NCI-H460 (cell line): ENCODE measurements at regions not wholly inside any gene's neighbourhood (a gene's known extent, or its start where the extent isn't known, plus 50 kb on each side); places are given as distances from the start of the nearest gene placed in this dataset.

ENCODE experiments used
- DNase-seq: peaks from one replicate; pipeline ENCODE4 v3.0.0-alpha.2; 2016; ENCODE audit warnings: low read depth; ENCODE audit errors: extremely low read depth

- no peak for DNase-seq
Measured at GRCh38 chr2:43109261-43109743, 117.1 kb downstream of the ZFP36L2 start.

- no peak for DNase-seq
Measured at GRCh38 chr2:43107679-43108078, 118.7 kb downstream of the ZFP36L2 start.

GRCh38 chr2:43106559-43107527 lies 119.6 kb downstream of the ZFP36L2 start:
- no peak for DNase-seq

- no peak for DNase-seq
Measured at GRCh38 chr2:43105586-43106558, 120.5 kb downstream of the ZFP36L2 start.

GRCh38 chr2:43104763-43105162 lies 121.6 kb downstream of the ZFP36L2 start:
- DNase-seq: no peak

GRCh38 chr2:43104106-43104505 lies 122.3 kb downstream of the ZFP36L2 start:
- DNase-seq: no peak

GRCh38 chr2:43103093-43103404 lies 123.4 kb downstream of the ZFP36L2 start:
- no peak for DNase-seq

GRCh38 chr2:43102366-43103092 lies 123.9 kb downstream of the ZFP36L2 start:
- DNase-seq: no peak

GRCh38 chr2:43101751-43102150 lies 124.7 kb downstream of the ZFP36L2 start:
- DNase-seq: no peak

- no peak for DNase-seq
Measured at GRCh38 chr2:43100883-43101662, 125.3 kb downstream of the ZFP36L2 start.

GRCh38 chr2:43100362-43100882 lies 126.0 kb downstream of the ZFP36L2 start:
- DNase-seq: no peak

GRCh38 chr2:43099797-43100196 lies 126.6 kb downstream of the ZFP36L2 start:
- DNase-seq: no peak

GRCh38 chr2:43098539-43098938 lies 127.9 kb downstream of the ZFP36L2 start:
- no peak for DNase-seq

- DNase-seq: no peak
Measured at GRCh38 chr2:43097644-43098408, 128.6 kb downstream of the ZFP36L2 start.

- DNase-seq: no peak
Measured at GRCh38 chr2:43095533-43096295, 130.7 kb downstream of the ZFP36L2 start.

GRCh38 chr2:43092520-43093179 lies 133.8 kb downstream of the ZFP36L2 start:
- DNase-seq: no peak

GRCh38 chr2:43090317-43090716 lies 136.1 kb downstream of the ZFP36L2 start:
- no peak for DNase-seq
